ENCODE measurements at regions not wholly inside any gene's neighbourhood (a gene's known extent, or its start where the extent isn't known, plus 50 kb on each side); places are given as distances from the start of the nearest gene placed in this dataset.
A peak's percentile ranks its signal among the peaks of the same experiment; 100 is the strongest.

- H3K4me3 Mint-ChIP-seq = no peak overlapping the region
- TF ChIP-seq EZH2 (IDR thresholded peaks at IDR 0.05) (no peak), CTCF (IDR thresholded peaks at IDR 0.05) (no peak), EZH2phosphoT487 (IDR thresholded peaks at IDR 0.05) (no peak)
- no peaks in the 10 kb centered on the region for H3K27me3 Mint-ChIP-seq (ENCODE audit: insufficient read depth, low read depth)
Observed at GRCh38 chr4:165662341-165662740, 210.7 kb upstream of the TLL1 start.

GRCh38 chr4:165663411-165663810, 209.6 kb upstream of the TLL1 start:
- DNase-seq (ENCODE audit: low spot score) = no peak
- Histone ChIP-seq H2AFZ (replicated peaks) (peak overlapping the region; percentile 74), H3K27me3 (no peaks in the 10 kb centered on the region), H3K36me3 (no peaks in the 10 kb centered on the region), H3K4me3 (no peak overlapping the region), H3K4me1 (peaks cover 13% of the 10 kb centered on the region), H3F3A (ENCODE audit: low read depth) (no peaks in the 10 kb centered on the region), H4K20me1 (ENCODE audit: low read depth) (no peaks in the 10 kb centered on the region), H3K79me2 (ENCODE audit: low read depth) (no peaks in the 10 kb centered on the region), H3K4me2 (no peak overlapping the region), H3K9me3 (ENCODE audit: low read depth) (no peaks in the 10 kb centered on the region), H3K9ac (no peak overlapping the region), H3K27ac (no peak overlapping the region)
- Mint-ChIP-seq H3K4me3 (no peak overlapping the region), H3K9me3 (peaks cover 7% of the 10 kb centered on the region), H3K27ac (no peak overlapping the region), H3K27me3 (ENCODE audit: insufficient read depth, low read depth) (no peaks in the 10 kb centered on the region), H3K4me1 (no peaks in the 10 kb centered on the region), H3K36me3 (no peaks in the 10 kb centered on the region)
- no peak for TF ChIP-seq EZH2phosphoT487 (IDR thresholded peaks at IDR 0.05)
- no peak for TF ChIP-seq EZH2 (IDR thresholded peaks at IDR 0.05)

More at GRCh38 chr4:165662341-165662740, 210.7 kb upstream of the TLL1 start:
- Mint-ChIP-seq H3K4me1 (peaks cover 4% of the 10 kb centered on the region), H3K9me3 (peaks cover 8% of the 10 kb centered on the region), H3K36me3 (no peaks in the 10 kb centered on the region), H3K27ac (peak overlapping the region; percentile 53)
- Histone ChIP-seq H3K4me2 (peak overlapping the region; percentile 34), H3F3A (ENCODE audit: low read depth) (peaks cover 4% of the 10 kb centered on the region), H3K36me3 (no peaks in the 10 kb centered on the region), H3K4me3 (no peak overlapping the region), H3K9ac (no peak overlapping the region), H2AFZ (replicated peaks) (peak overlapping the region; percentile 74), H3K9me3 (ENCODE audit: low read depth) (no peaks in the 10 kb centered on the region), H4K20me1 (ENCODE audit: low read depth) (no peaks in the 10 kb centered on the region), H3K27ac (no peak overlapping the region), H3K79me2 (ENCODE audit: low read depth) (no peaks in the 10 kb centered on the region), H3K4me1 (peaks cover 14% of the 10 kb centered on the region), H3K27me3 (no peaks in the 10 kb centered on the region)
- no peak for DNase-seq (ENCODE audit: low spot score)

GRCh38 chr4:165666836-165667235, 206.2 kb upstream of the TLL1 start:
- Mint-ChIP-seq H3K27ac (no peak overlapping the region), H3K4me3 (no peak overlapping the region), H3K9me3 (peaks cover 2% of the 10 kb centered on the region), H3K4me1 (peaks cover 9% of the 10 kb centered on the region), H3K36me3 (no peaks in the 10 kb centered on the region), H3K27me3 (ENCODE audit: insufficient read depth, low read depth) (no peaks in the 10 kb centered on the region)
- Histone ChIP-seq H3K27ac (no peak overlapping the region), H2AFZ (replicated peaks) (no peak overlapping the region), H3K4me2 (no peak overlapping the region), H3K4me3 (no peak overlapping the region), H3K4me1 (peaks cover 24% of the 10 kb centered on the region), H3F3A (ENCODE audit: low read depth) (no peaks in the 10 kb centered on the region), H3K9me3 (ENCODE audit: low read depth) (no peaks in the 10 kb centered on the region), H3K36me3 (no peaks in the 10 kb centered on the region), H3K79me2 (ENCODE audit: low read depth) (no peaks in the 10 kb centered on the region), H3K9ac (no peak overlapping the region), H4K20me1 (ENCODE audit: low read depth) (no peaks in the 10 kb centered on the region), H3K27me3 (no peaks in the 10 kb centered on the region)
- no peak for DNase-seq (ENCODE audit: low spot score)
- TF ChIP-seq EZH2phosphoT487 (IDR thresholded peaks at IDR 0.05) = no peak
- TF ChIP-seq CTCF (IDR thresholded peaks at IDR 0.05) = no peak
- TF ChIP-seq EZH2 (IDR thresholded peaks at IDR 0.05) = no peak

GRCh38 chr4:165667969-165668368, 205.1 kb upstream of the TLL1 start:
- Mint-ChIP-seq H3K27ac (no peak overlapping the region), H3K36me3 (no peaks in the 10 kb centered on the region), H3K27me3 (ENCODE audit: insufficient read depth, low read depth) (no peaks in the 10 kb centered on the region), H3K9me3 (peaks cover 2% of the 10 kb centered on the region), H3K4me1 (peaks cover 10% of the 10 kb centered on the region), H3K4me3 (no peak overlapping the region)
- Histone ChIP-seq H4K20me1 (ENCODE audit: low read depth) (no peaks in the 10 kb centered on the region), H3K79me2 (ENCODE audit: low read depth) (no peaks in the 10 kb centered on the region), H3K27ac (no peak overlapping the region), H3F3A (ENCODE audit: low read depth) (no peaks in the 10 kb centered on the region), H3K4me1 (peaks cover 16% of the 10 kb centered on the region), H3K36me3 (no peaks in the 10 kb centered on the region), H3K9ac (no peak overlapping the region), H2AFZ (replicated peaks) (no peak overlapping the region), H3K4me3 (no peak overlapping the region), H3K27me3 (no peaks in the 10 kb centered on the region), H3K4me2 (no peak overlapping the region), H3K9me3 (ENCODE audit: low read depth) (no peaks in the 10 kb centered on the region)
- TF ChIP-seq EZH2 (IDR thresholded peaks at IDR 0.05) (no peak), CTCF (IDR thresholded peaks at IDR 0.05) (no peak), EZH2phosphoT487 (IDR thresholded peaks at IDR 0.05) (no peak)
- DNase-seq (ENCODE audit: low spot score) = no peak
